ENCODE measurements at regions not wholly inside any gene's neighbourhood (a gene's known extent, or its start where the extent isn't known, plus 50 kb on each side); places are given as distances from the start of the nearest gene placed in this dataset.

DNA sequence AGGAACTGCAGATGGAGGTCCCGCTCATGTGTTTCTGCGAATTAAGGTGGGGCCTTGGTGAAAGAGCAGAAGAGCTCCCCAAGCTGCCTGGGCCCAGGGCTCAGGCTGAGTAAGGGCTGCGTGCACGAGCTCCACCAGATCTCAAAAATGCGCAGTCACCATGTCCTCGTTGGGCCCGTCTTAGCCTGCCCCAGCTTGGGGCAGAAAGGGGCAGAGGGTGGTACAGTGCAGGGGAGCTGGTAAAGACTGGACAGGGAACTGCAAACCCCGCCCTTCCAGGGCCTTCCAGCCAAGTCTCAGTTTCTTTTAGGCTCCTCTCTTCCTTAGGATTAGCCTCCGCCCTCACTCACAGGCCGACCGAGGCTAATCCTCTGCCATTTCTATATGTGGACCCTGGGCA is 101.6 kb downstream of the FOXF2 start:
- DNase-seq, result no peak
- no peaks in the 10 kb centered on the region for H3K36me3 ChIP-seq
- H3K4me1 ChIP-seq, result no peaks in the 10 kb centered on the region
- no peaks in the 10 kb centered on the region for H3K27me3 ChIP-seq
- ATAC-seq, result no peak
- TF ChIP-seq, protein P1, sequence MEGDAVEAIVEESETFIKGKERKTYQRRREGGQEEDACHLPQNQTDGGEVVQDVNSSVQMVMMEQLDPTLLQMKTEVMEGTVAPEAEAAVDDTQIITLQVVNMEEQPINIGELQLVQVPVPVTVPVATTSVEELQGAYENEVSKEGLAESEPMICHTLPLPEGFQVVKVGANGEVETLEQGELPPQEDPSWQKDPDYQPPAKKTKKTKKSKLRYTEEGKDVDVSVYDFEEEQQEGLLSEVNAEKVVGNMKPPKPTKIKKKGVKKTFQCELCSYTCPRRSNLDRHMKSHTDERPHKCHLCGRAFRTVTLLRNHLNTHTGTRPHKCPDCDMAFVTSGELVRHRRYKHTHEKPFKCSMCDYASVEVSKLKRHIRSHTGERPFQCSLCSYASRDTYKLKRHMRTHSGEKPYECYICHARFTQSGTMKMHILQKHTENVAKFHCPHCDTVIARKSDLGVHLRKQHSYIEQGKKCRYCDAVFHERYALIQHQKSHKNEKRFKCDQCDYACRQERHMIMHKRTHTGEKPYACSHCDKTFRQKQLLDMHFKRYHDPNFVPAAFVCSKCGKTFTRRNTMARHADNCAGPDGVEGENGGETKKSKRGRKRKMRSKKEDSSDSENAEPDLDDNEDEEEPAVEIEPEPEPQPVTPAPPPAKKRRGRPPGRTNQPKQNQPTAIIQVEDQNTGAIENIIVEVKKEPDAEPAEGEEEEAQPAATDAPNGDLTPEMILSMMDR (IDR thresholded peaks at IDR 0.05), result no peak
- H3K27ac ChIP-seq, result no peak overlapping the region
- peaks cover 0 to 2% of the 10 kb centered on the region in 2 donors for H3K9me3 ChIP-seq
- intact Hi-C loops (cut with DNase I), result no loop called here
- H3K4me3 ChIP-seq, result no peak overlapping the region

DNA sequence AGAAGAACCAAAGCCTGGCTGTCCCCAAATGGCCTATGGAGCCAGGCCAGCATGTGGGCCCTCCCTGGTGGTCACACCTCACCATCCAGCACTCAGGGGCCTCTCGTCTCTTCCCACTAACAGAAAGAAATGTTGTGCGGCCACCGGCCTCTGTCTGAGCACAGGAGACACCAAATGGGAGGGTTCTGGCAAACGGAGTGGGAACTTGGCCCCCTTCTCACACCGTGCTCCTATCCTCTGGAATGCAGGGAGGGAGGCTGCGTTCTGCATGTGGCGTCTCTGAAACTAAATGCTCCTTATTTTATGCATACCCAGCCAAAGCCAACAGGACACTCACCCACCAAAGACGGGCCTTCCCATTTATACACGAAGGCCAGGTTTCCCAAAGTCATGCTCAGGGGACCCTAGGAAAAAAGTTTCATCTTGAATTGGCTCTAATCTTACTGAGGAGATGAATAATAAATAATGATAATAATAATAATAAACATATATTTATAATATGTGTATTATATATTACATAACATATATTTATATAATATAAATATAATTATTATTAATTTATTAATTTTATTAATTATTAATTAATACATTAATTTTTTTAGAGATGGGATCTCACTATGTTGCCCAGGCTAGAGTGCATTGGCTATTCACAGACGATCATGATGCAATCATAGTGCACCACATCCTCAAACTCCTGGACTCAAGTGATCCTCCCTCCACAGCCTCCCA is 102.4 kb downstream of the FOXF2 start:
- Histone ChIP-seq H3K27ac (no peak overlapping the region), H3K9me3 (peaks cover 0 to 2% of the 10 kb centered on the region in 2 donors), H3K27me3 (no peaks in the 10 kb centered on the region), H3K4me1 (no peaks in the 10 kb centered on the region), H3K4me3 (no peak overlapping the region), H3K36me3 (no peaks in the 10 kb centered on the region)
- TF ChIP-seq, protein P1 (IDR thresholded peaks at IDR 0.05), result no peak
- intact Hi-C loops (cut with DNase I), result no loop called here
- no peak for ATAC-seq
- no peak for DNase-seq

DNA sequence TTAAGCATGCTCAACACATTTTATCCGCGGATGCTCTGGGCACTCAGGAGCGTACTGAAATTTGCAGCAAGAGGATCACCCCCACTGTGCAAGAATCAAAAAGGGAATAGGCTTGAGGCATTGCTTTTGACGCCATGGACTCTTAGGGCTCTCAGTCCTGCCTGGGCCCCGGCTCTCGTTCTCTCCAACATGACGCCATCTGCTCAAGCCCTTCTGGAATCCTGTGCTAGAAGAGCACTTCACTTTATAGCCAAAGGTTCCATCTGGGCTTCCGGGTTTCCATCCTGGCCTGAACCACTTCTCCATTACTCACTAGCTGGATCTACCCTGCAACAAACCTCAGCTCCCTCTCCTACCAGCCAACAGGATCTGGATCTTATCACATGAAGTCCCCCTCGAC is 105.3 kb downstream of the FOXF2 start:
- H3K4me3 ChIP-seq, result no peak overlapping the region
- DNase-seq (no peak), ATAC-seq (no peak)
- TF ChIP-seq, protein P1 (IDR thresholded peaks at IDR 0.05), result no peak
- peaks cover 0 to 2% of the 10 kb centered on the region in 2 donors for H3K9me3 ChIP-seq
- no peaks in the 10 kb centered on the region for H3K4me1 ChIP-seq
- no peak overlapping the region for H3K27ac ChIP-seq
- intact Hi-C loops (cut with DNase I), result no loop called here
- no peaks in the 10 kb centered on the region for H3K36me3 ChIP-seq
- H3K27me3 ChIP-seq, result no peaks in the 10 kb centered on the region

DNA sequence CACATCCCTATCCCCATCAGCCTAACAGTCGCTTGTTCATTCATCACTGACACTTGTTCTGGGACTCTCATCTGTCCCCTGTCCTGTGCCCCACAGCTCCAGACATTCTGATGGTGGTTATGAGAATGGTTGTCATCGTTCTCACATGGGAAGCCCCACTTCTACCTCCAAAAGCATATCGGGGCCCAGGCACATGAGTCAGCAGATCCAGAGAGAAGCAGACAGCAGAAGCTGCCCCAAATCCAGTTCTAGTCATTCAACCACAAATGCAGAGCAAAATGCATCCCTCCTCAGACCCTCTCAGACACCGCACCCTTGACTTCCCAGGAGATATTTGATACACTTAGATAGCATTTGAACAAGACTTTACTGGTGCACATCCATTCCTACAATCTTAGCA is 106.0 kb downstream of the FOXF2 start:
- Histone ChIP-seq H3K4me3 (no peak overlapping the region), H3K36me3 (no peaks in the 10 kb centered on the region), H3K4me1 (no peaks in the 10 kb centered on the region), H3K27me3 (no peaks in the 10 kb centered on the region), H3K9me3 (peaks cover 0 to 2% of the 10 kb centered on the region in 2 donors), H3K27ac (no peak overlapping the region)
- TF ChIP-seq, protein P1 (IDR thresholded peaks at IDR 0.05), result no peak
- intact Hi-C loops (cut with DNase I), result no loop called here
- DNase-seq (no peak), ATAC-seq (no peak)

DNA sequence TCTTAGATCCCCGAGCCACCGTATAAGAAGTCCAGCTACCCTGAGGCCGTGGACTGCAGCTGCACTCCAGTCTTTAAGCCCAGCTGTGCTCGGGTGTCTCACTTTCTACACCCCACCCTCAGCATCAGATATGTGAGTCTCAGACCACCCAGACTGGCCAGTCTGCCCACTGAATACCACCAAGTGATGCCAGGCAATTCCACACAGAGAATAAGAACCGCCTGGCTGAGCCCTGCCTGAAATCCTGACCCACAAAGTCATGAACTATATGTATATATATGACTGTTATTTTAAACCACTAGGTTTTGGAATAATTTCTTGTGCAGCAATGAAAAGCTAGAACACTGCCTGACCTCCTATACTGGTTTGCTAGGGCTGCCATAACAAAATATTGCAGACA is 106.7 kb downstream of the FOXF2 start:
- Histone ChIP-seq H3K36me3 (no peaks in the 10 kb centered on the region), H3K4me3 (no peak overlapping the region), H3K27me3 (no peaks in the 10 kb centered on the region), H3K27ac (no peak overlapping the region), H3K9me3 (peaks cover 0 to 2% of the 10 kb centered on the region in 2 donors), H3K4me1 (no peaks in the 10 kb centered on the region)
- TF ChIP-seq, protein P1 (IDR thresholded peaks at IDR 0.05), result no peak
- intact Hi-C loops (cut with DNase I), result no loop called here
- ATAC-seq, result no peak
- DNase-seq, result no peak

Measured in left lung (tissue), 4 donors.